ENCODE measurements at regions not wholly inside any gene's neighbourhood (a gene's known extent, or its start where the extent isn't known, plus 50 kb on each side); places are given as distances from the start of the nearest gene placed in this dataset.
"Not testable (repeated sequence)": the region's sequence is repeated elsewhere in the genome, so short reads cannot be mapped to it uniquely, and the experiment has no call there.

- DNase-seq (ENCODE audit: low read depth), result no peak
Measured at GRCh38 chr3:101950510-101950909, 101.2 kb downstream of the NFKBIZ start.

- DNase-seq (ENCODE audit: low read depth), result no peak
Measured at GRCh38 chr3:101950985-101951733, 101.8 kb downstream of the NFKBIZ start.

DNA sequence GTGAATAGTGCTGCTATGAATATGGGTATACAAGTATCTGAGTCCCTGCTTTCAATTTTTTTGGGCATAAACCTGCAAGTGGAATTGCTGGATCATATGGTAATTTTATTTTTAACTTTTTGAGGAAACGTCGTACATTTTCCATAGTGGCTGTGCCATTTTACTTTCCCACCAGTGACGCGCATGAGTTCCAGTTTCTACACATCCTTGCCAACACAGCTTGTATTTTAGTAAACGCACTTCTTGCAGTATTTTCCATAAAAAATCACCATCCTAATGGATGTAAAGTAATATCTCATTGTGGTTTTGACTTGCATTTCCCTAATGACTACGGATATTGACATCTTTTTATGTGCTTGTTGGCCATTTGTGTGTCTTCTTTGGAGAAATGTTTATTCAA, 105.0 kb downstream of the NFKBIZ start:
- no peak for DNase-seq (ENCODE audit: low read depth)

- no peak for DNase-seq (ENCODE audit: low read depth)
Measured at GRCh38 chr3:101954936-101955335, 105.6 kb downstream of the NFKBIZ start.

DNA sequence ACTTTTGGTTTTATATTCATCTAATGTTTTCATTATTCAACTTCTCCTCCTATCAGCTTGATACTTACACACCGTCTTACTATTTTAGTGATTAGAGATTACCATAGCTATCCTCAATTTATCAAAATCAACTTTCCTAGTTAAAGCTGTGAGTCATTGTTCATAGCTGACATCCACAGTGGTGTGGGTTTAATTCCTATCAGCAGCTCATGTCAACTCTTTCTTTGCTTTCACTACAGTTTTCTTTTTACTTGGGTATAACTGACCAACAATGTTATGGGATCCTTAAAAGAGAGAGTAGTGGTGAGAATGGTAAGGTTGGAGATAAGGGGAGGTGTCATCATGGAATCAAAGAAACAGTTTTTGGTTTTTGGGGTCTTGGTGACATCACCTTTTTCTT, 112.7 kb downstream of the NFKBIZ start:
- DNase-seq (ENCODE audit: low read depth), result no peak

DNA sequence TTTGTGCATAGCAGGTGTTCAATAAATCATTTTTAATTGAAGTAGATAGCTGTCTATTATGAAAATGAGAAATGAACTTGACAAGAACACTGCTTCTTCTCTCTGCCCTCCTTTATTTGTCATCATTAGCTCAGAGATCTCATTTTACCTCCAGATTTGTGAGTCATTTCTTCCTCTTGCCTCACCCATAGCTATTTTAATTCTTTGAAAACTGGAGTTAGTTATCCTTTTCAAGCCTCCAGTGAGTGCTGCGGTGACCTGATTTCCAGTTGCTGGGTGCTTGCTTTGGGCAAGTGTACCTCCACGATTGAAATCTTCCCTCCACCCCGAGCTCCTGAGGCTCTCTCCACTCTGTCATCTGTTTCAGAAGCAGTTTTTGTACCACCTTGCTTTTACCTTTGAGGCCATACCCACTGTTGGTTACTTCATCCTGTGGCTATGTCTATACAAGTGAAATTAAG, 114.6 kb downstream of the NFKBIZ start:
- no peak for DNase-seq (ENCODE audit: low read depth)

DNA sequence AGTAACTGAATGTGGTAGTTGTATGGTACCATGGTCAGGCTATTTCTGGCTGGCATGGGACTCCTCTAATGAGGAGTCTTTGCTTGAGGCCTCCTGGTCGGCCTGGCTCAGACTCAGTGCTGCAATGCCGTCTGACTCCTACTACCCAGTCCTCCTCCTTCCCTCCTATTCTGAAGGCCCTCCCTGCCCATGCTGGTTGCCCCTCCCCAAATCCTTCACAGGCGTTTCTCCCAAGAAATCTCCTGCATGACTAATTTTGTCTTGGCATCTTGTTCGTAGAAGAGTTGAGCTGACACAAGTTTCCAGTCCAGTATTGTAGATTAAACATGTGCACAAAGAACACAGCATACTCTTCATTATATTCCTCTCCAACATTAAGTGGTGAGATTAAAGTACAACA, 115.5 kb downstream of the NFKBIZ start:
- no peak for DNase-seq (ENCODE audit: low read depth)

GRCh38 chr3:101966226-101966625, 116.9 kb downstream of the NFKBIZ start:
- DNase-seq (ENCODE audit: low read depth), result no peak

DNA sequence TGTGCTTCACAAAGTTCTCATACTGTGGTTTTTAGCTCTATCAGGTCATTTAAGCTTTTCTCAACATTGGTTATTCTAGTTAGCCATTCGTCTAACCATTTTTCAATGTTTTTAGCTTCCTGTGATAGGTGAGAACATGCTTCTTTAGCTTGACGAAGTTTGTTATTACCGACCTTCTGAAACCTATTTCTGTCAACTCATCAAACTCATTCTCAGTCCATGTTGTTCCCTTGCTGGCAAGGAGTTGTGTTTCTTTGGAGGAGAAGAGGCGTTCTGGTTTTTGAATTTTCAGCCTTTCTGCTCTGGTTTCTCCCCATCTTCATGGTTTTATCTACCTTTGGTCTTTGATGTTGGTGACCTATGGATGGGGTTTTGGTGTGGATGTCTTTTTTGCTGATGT, 120.9 kb downstream of the NFKBIZ start:
- DNase-seq (ENCODE audit: low read depth), result no peak

DNA sequence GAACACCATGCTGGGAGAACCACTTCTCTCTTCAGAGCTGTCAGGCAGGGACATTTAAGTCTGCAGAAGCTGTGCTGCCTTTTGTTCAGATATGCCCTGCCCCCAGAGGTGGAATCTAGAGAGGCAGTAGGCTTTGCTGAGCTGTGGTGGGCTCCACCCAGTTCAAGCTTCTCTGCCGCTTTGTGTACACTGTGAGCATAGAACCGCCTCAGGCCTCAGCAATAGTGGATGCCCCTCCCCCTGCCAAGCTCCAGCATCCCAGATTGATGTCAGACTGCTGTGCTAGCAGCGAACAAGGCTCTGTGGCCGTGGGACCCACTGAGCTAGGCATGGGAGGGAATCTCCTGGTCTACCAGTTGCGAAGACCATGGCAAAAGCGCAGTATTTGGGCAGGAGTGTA, 121.6 kb downstream of the NFKBIZ start:
- no peak for DNase-seq (ENCODE audit: low read depth)

- no peak for DNase-seq (ENCODE audit: low read depth)
Measured at GRCh38 chr3:101972430-101973162, 123.3 kb downstream of the NFKBIZ start.

DNA sequence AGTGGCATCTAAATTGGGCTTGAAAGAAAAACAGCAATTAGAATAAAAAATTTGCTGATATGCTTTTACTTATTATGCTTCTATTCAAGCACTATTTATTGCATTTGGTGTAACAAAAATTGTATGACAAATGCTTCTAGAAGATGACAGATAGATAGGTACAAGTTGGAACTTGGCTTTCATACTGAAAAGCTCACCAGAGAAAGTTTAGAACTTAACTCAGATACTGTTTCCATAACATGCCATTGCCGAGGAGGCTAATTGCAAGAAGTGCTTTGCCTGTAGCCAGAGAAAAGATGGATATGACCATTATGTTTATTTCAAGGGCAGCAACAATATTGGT, 123.8 kb downstream of the NFKBIZ start:
- no peak for DNase-seq (ENCODE audit: low read depth)

DNA sequence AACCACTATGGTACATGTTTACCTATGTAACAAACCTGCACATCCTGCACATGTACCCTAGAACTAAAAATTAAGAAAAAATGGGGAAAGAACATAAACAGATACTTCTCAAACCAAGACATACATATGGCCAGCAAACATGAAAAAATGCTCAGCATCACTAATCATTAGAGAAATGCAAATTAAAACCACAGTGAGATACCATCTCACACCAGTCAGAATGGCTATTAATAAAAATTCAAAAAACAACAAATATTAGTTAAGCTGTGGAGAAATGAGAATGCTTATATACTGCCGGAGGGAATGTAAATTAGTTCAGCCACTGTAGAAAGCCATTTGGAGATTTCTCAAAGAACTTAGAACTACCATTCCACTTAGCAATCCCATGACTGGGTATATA, 126.1 kb downstream of the NFKBIZ start:
- DNase-seq (ENCODE audit: low read depth), result not testable (repeated sequence)

DNA sequence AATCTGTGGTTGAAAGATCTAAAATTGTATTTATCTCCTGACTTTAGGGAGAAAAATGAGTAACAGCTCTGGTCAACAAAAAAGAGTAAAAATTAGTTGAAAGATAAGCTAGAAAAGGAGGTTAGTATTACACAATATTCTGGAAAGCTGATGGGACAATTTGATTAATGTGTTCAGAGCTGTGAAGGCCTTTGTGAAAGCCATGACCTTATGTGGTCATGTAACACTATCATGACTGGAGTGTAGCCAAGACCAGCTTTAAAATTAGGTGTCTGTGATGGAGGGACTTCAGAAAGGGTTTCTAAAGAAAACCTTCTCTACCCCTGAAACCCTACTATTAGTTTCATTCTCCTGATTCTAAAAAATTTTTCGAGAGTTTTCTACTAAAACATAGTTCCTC, 127.2 kb downstream of the NFKBIZ start:
- DNase-seq (ENCODE audit: low read depth), result no peak

- DNase-seq (ENCODE audit: low read depth), result no peak
Measured at GRCh38 chr3:101978348-101978747, 129.0 kb downstream of the NFKBIZ start.

GRCh38 chr3:101979033-101979432, 129.7 kb downstream of the NFKBIZ start:
- DNase-seq (ENCODE audit: low read depth), result no peak

DNA sequence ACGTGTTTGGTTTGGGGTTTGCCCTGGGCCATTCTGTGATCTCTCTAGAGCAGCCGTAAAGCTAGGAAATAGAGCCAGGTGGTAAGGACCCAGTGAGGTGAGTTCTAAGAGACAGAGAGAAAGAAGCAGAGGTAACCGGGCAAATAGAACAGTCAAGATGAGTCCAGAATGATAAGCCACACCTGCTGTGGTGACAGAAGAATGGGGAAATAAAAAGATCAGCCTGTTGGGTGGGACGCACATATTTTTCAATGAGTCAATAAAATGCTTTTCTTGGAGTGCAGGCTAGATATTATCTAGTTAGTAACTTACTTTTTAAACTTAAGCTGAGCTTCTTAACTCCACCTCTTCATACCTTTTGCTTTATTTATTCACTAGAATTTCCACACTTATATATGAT, 135.0 kb downstream of the NFKBIZ start:
- DNase-seq (ENCODE audit: low read depth), result no peak

DNA sequence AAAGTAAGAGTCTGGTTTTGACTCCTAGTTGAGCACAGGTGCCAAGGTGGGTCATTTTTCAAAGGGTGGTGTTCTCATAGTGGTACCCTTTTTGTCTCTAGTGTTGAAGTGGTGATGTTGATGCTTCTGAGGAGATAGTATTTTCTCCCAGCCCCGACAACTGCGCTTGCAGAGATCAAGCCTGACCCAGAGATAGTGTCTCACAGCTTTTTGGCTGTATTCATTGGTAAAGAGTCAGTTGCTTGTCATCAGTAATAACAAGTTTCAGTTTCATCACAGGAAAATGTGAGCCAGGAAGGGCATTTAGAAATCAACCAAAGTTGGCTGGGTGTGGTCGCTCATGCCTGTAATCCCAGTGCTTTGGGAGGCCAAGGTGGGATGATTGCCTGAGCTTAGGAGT, 139.3 kb downstream of the NFKBIZ start:
- DNase-seq (ENCODE audit: low read depth), result no peak

DNA sequence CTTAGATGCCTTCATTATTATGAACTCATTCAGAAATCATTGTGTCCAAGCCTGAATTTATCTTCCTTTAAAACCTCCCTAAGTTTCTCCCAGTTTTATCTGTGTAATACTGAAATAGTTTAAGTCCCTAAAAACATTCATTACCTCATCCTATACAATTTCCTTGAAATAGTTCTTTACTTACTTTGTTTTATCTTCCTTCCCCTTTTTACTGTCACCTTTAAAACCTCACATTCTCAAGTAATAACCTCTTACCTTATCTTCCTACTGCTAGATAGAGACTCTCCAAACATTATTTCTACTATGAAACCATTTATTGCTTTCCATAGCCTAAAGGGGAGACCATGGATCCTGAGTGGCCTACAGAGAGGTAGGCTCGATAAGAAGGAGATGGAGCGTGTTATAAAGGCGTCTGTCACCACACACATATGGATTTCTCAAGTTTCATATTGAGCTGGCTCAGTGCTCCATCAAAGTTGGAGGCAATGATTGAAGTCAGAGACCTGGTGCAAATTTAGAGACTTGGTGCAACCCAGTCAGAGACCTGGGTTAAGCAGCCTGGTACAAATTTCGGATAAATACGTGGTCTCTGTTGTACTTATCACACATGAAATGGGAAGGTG, 140.4 kb downstream of the NFKBIZ start:
- DNase-seq (ENCODE audit: low read depth), result no peak

GRCh38 chr3:101992863-101993262, 143.5 kb downstream of the NFKBIZ start:
- no peak for DNase-seq (ENCODE audit: low read depth)

DNA sequence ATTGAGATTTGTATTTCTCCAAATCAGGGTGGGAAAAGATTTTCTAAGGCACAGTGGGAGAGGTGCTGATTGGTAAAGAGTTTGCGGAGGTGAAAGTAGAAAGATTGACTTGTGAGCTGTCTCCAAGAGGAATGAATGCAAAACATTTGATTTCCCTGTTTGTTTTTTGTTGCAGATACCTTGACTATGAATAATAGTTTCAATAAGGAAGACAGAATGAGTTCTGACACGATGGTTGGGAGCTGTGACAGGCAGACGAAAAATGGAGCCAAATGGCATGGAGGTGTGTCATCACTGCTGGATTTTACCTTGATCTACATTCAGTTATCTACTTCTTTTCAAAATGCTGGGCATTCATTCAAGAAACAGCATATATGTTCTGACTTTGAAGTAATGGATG, 145.1 kb downstream of the NFKBIZ start:
- no peak for DNase-seq (ENCODE audit: low read depth)

GRCh38 chr3:101995371-101996046, 146.2 kb downstream of the NFKBIZ start:
- no peak for DNase-seq (ENCODE audit: low read depth)

- DNase-seq (ENCODE audit: low read depth), result no peak
Measured at GRCh38 chr3:101996832-101997231, 147.5 kb downstream of the NFKBIZ start.

Data from HS-5 (cell line).